CD4-positive, alpha-beta T cell treated with Interleukin-6 for 4 hours (primary cell): ENCODE measurements at regions not wholly inside any gene's neighbourhood (a gene's known extent, or its start where the extent isn't known, plus 50 kb on each side); places are given as distances from the start of the nearest gene placed in this dataset.

Source experiments
- DNase-seq: peaks from one replicate; pipeline ENCODE4 v3.0.0-alpha.2; 2020; ENCODE audit warnings: mixed read lengths

DNA sequence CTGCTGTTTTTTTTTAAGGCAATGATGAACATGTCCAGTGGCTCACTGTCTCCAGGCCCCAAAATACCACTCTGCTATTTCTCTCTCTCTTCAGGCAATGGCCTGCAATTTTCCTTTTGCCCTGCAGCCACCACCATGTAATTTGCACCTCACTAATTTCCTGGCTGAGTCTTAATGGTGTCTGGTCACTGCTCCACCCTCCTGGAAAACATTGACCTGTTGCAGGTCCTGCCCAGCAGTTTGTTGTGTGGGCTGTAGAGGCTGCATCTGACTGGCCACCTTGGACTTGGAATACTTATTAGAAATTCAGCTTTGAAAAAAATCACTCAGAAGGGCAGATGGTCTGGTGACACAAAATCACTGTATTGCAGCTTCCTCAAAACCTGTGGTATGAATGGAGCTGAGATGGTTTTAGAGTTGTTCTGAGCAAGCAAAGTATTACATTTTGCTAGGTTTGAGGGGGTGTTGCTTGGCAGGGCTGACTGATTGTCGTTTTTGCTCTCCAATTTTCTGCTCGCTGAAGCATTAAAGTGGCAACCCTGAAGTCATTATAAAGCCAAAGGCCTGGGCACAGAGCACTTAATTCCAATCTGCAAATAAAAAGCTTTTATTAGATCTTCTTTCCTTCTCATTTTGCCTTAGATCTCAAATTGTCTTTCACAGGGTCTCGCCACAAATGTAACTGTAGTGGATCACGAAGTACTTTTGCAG, 134.8 kb downstream of the TMEM174 start:
- DNase-seq = no peak

GRCh38 chr5:73306741-73307275, 133.8 kb downstream of the TMEM174 start:
- no peak for DNase-seq

- no peak for DNase-seq
These were observed 133.2 kb downstream of the TMEM174 start for GRCh38 chr5:73306078-73306719.

DNA sequence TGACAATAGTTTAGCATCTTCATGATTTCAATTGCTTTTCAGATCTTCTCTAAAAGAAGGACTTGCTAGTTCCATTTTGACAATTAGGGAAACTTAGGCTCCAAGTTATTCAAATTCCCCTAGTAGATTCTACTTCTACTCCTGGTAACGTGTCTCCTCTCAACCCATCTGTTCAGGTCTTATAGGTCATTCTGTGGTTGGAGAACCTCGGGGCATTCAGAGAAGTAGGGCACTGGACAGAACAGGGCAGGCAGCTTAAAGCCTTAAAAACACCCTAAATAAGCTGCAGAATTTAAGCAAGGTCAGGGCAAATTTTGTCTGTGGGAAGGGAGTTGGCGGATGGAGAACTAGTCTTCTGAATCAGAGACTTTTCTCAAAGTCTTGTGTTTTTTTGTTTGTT, 132.4 kb downstream of the TMEM174 start:
- DNase-seq = no peak

- DNase-seq = no peak
These were observed 131.4 kb downstream of the TMEM174 start for GRCh38 chr5:73304381-73304780.

- no peak for DNase-seq
These were observed 130.4 kb downstream of the TMEM174 start for GRCh38 chr5:73303148-73304079.

DNA sequence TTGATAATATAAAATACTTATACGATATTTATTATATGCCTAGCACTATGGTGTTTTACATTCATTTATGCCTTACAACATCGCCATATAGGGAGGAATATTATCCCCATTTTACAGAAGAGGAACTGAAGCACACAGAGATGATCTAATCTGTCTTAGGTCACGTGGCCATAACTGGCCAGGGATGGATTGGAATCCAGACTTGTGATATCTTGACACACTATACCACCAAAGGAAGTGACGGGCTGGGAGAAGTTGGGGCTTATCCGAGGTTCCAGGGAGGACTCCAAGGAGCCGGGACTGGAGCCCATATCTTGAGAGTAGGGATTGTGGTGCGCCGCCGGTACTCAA, 129.8 kb downstream of the TMEM174 start:
- no peak for DNase-seq

DNA sequence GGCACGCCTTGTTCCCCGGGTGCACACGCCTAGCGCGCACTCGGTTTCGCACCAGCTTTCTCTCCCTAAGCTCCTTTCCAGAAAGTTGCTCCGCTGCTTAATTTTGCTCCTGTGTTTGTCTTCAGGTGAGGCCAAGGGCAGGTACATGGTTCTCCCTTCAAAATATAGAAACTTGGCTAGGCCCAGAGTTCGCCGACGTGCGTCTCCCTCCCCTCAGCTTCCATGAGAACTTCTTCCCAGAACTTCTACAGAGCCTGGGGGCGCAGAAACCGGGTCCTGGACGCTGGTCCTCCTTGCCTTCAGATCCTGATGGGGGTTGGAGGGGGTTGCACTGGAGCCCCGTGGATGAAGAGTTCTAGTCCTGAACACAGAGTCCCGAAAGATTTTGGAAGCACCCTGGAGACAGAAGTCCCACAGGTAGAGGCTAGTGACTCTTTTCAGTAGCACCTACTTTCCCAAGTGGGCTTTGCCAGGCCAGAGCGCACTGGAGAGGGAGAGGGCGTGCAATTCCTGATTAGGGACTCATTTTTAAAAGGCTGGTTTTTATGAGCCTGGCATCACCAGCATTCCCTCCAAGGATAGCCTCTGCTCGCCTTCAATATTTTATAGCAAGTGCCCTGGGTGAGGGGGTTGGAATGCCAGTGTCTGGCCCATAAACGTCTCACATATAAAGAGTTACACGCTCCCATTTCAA, 128.4 kb downstream of the TMEM174 start:
- DNase-seq = no peak

- DNase-seq = no peak
These were observed 127.6 kb downstream of the TMEM174 start for GRCh38 chr5:73300337-73301207.

GRCh38 chr5:73299665-73300336, 126.8 kb downstream of the TMEM174 start:
- no peak for DNase-seq

DNA sequence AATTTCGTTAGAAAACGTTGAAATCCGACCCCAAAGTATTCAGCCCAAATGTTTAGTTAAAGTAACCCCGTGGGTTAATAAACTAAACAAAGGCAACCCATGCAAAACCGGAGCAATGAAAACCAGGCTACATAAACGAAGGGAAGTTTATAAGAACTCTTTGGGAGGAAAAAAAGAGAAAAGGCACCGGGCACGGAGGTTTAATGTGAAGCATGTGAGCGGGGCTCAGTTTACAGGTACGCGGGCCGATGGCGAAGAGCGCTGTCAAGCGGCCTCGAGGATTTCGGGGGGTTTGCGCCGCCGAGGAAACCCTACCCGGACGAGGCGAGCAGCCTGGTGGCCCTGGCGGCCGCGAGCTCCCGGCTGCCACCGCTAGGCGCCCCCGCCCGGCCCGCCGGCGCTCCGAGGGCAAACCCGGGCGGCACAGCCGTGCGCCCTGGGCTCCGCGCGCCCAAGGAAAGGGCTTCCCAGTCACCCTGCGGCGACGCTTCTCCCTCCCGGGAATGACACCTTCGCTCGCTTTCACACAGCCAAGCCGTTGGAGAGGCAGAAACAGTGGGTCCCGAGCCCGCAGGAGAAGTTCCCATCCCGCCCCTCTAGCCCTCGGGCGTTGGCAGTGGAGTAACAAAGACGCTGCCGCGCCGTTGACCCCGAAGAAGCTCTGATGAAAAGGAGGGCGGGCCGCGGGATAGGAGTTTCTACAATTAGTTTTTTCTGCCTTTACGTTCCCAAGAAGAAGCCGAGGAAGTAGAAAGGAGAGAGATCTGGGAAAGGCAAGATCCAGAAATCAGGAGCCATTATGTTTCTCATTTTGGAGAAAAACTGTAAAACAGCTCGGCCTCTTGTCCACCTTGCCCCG, 126.0 kb downstream of the TMEM174 start:
- DNase-seq = no peak

DNA sequence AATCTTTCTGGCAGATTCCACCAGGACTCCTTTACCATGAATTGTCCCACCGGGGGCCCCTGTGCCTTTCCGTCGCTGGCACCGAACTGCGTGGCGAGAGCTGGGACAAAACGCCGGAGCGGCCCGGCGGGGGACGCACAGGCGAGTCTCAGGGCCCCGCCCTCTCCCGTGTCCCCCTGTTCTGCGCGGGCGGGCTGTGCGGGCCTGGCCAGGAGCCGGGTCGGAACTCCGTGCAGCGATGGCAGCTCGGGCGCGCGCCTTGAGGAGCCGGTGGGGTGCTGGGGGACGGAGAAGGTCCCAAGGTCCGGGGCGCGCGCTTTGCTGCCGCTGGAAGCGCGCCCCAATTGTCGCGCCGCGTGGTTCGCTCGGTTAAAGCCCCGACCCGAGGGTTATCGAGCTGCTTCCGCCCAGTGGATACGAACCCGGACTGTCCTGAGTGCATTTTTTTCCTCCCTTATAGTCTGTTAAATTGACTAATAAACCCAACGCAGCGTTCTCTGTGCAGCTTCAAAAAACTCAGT, 125.3 kb downstream of the TMEM174 start:
- no peak for DNase-seq

GRCh38 chr5:73297430-73297829, 124.4 kb downstream of the TMEM174 start:
- DNase-seq = no peak

DNA sequence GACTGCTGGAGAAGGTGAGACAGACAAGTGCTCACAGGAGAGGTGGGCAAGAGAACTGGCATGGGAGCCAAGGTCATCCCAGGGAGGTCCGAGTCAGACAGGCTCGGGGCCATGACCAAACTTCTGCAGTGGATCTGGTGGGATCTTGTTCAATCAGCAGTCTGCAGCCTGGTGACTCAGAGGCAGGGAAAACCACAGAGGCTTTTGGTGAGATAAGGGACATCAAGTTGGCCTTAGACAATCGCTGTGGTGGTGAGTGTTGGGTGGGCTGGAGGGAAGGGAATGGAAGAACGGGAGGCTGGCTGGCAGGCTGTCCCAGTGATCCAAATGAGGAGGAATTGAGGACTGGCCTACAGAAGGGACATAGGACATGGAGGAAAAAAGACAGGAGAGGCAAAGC, 123.8 kb downstream of the TMEM174 start:
- no peak for DNase-seq

GRCh38 chr5:73295921-73296320, 122.9 kb downstream of the TMEM174 start:
- no peak for DNase-seq

- DNase-seq = no peak
These were observed 122.5 kb downstream of the TMEM174 start for GRCh38 chr5:73295447-73295846.

GRCh38 chr5:73292816-73293459, 119.9 kb downstream of the TMEM174 start:
- DNase-seq = no peak

- no peak for DNase-seq
These were observed 118.9 kb downstream of the TMEM174 start for GRCh38 chr5:73291873-73292272.

GRCh38 chr5:73290242-73290641, 117.2 kb downstream of the TMEM174 start:
- no peak for DNase-seq
